SJCRH30 (cell line): ENCODE measurements at regions not wholly inside any gene's neighbourhood (a gene's known extent, or its start where the extent isn't known, plus 50 kb on each side); places are given as distances from the start of the nearest gene placed in this dataset.
"Not testable (repeated sequence)": the region's sequence is repeated elsewhere in the genome, so short reads cannot be mapped to it uniquely, and the experiment has no call there.

Source experiments
- DNase-seq, 2 experiments: peaks; one replicate each; pipeline ENCODE4 v3.0.0-alpha.2; 2015 to 2020
- H3K27ac ChIP-seq: fragments of 250-450 bp; sonication (Bioruptor Pico); 2 replicates; pipeline ENCODE4 v1.5.1; 2020; ENCODE audit warnings: mild to moderate bottlenecking, moderate library complexity
- H3K27me3 ChIP-seq: fragments of 250-450 bp; sonication (Bioruptor Pico); 2 replicates; pipeline ENCODE4 v1.5.1; 2020; ENCODE audit warnings: mild to moderate bottlenecking, moderate library complexity
- H3K36me3 ChIP-seq: fragments of 250-450 bp; sonication (Bioruptor Pico); 2 replicates; pipeline ENCODE4 v1.5.1; 2020; ENCODE audit warnings: mild to moderate bottlenecking, moderate library complexity
- H3K4me1 ChIP-seq: fragments of 250-450 bp; sonication (Bioruptor Pico); 2 replicates; pipeline ENCODE4 v1.5.1; 2020; ENCODE audit warnings: mild to moderate bottlenecking, moderate library complexity
- H3K4me3 ChIP-seq: fragments of 250-450 bp; sonication (Bioruptor Pico); 2 replicates; pipeline ENCODE4 v1.5.1; 2020; ENCODE audit warnings: mild to moderate bottlenecking, moderate library complexity
- H3K9me3 ChIP-seq: fragments of 250-450 bp; sonication (Bioruptor Pico); replicated peaks from 2 replicates; pipeline ENCODE4 v1.5.1; 2020; ENCODE audit warnings: mild to moderate bottlenecking, moderate library complexity

DNA sequence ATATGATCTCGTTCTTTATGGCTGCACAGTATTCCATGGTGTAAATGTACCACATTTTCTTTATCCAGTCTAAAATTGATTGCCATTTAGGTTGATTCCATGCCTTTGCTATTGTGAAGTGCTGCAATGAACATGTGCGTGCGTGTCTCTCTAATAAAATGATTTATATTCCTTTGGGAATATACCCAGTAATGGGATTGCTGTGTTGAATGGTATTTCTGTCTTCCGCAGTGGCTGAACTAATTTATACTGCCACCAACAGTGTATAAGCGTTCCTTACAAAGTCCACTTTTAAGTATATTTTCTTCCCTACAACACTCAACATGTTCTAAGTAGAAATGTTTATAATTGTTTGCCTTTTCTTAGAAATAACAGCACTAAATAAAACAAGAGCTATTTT is 521.9 kb downstream of the DTWD2 start:
- H3K36me3 ChIP-seq, result no peaks in the 10 kb centered on the region
- H3K27ac ChIP-seq, result no peak overlapping the region
- no peaks in the 10 kb centered on the region for H3K27me3 ChIP-seq

DNA sequence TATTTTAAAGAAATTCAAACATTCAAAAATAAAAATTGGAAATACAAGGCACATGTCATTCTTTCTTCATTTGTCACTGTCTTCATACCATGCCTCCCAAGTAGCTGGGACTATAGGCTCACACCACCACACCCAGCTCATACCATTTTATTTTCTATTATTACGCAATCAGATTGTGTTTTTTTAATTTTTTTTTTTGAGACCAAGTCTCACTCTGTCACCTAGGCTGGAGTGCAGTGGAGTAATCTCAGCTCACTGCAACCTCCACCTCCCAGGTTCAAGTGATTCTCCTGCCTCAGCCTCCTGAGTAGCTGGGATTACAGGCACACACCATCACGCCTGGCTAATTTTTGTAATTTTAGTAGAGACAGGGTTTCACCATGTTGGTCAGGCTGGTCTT is 526.1 kb downstream of the DTWD2 start:
- not testable (repeated sequence) for H3K4me1 ChIP-seq, H3K27me3 ChIP-seq, H3K9me3 ChIP-seq, H3K36me3 ChIP-seq, DNase-seq, H3K27ac ChIP-seq, H3K4me3 ChIP-seq

More for the DNA sequence above, 521.9 kb downstream of the DTWD2 start:
- no peaks in the 10 kb centered on the region for H3K9me3 ChIP-seq
- no peak overlapping the region for H3K4me3 ChIP-seq
- DNase-seq, result no peak
- no peaks in the 10 kb centered on the region for H3K4me1 ChIP-seq

DNA sequence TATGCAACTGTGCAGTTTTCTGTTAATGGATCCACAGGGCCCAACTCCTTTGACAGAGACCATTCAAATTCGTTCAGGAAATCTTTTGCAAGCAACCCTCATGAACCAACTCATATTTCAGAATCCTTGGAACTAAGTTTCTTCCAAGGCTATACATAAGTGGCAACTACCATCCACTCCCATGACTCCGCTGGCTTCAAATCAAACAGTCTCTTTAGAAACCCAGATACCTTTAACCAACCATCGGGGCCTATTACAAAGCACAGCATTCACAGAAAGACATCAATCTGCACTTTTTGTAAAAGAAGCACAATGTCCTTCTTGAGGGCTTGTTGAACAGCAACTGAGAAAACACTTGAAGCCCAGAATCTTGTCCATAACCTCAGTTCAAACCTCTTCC is 526.9 kb downstream of the DTWD2 start:
- Histone ChIP-seq H3K27ac (no peak overlapping the region), H3K4me3 (no peak overlapping the region), H3K4me1 (no peaks in the 10 kb centered on the region), H3K9me3 (no peaks in the 10 kb centered on the region), H3K27me3 (no peaks in the 10 kb centered on the region), H3K36me3 (no peaks in the 10 kb centered on the region)
- DNase-seq, result no peak

DNA sequence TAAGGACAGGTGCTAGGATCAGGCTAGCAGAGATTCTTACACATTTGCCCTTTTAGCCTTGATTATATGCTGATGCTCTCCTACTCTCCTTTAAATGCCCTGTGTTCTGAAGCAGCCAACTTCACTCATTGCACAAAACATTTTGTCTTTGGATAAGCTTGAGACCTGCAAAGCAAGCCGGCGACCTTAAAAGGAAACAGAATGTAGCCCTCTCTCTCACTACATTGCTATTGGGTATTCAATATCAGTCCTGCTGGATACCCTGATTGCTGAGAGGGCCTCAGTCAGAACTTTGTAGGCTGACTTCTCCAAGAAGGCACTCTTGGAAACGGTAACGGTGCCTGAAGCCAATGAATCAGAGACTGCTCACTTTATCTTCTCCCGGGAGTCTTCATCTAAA is 528.9 kb downstream of the DTWD2 start:
- Histone ChIP-seq H3K4me1 (no peaks in the 10 kb centered on the region), H3K4me3 (no peak overlapping the region), H3K36me3 (no peaks in the 10 kb centered on the region), H3K27me3 (no peaks in the 10 kb centered on the region), H3K27ac (no peak overlapping the region), H3K9me3 (no peaks in the 10 kb centered on the region)
- no peak for DNase-seq

DNA sequence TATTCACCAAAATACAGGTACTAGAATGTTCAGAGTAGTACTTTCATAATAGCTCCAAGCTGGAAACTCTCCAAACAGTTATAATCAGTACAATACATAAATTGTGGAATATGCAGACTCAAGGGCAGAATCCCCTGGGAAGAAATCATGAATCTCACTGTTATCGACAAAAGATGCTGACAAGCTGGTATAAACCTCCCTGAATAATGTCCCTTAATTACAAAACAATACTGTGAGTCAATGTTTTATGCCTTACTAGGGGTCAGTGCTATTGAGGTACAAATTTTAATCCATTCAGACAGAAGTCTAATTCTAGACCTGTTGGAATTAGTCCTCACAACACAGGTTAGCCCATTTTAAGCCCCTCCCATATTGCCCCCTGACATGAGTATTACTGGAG is 532.3 kb downstream of the DTWD2 start:
- Histone ChIP-seq H3K9me3 (peaks cover 2% of the 10 kb centered on the region; the same call in 1 of the 2 replicates), H3K4me1 (no peaks in the 10 kb centered on the region), H3K27ac (no peak overlapping the region), H3K4me3 (no peak overlapping the region), H3K27me3 (no peaks in the 10 kb centered on the region), H3K36me3 (no peaks in the 10 kb centered on the region)
- no peak for DNase-seq

DNA sequence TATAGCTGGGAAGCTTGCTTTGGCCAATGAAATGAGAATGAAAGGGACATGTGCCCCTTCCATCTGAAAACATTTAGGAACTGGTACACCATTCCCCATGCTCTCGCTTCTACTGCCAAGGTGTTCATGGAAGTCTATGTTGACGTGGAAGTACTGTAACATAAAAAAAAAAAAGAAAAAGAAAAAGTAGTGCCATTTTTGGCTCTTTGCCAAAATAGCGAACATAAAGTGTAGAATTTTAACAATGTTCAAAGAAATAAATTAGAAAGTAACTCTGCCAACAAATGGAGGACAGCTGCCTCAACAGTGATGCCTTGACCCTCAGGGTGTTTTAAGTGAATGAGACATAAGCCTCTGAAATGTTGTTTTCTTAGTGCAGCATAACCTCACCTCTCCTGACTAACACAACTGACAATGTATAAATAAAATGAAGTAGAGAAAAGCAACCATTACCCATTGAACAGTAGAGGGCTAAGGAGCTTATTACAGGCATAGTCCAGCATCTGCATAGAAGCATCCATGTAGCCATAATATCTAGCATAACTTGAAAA is 536.6 kb downstream of the DTWD2 start:
- no peaks in the 10 kb centered on the region for H3K4me1 ChIP-seq
- H3K27me3 ChIP-seq, result no peaks in the 10 kb centered on the region
- no peak overlapping the region for H3K4me3 ChIP-seq
- H3K36me3 ChIP-seq, result no peaks in the 10 kb centered on the region
- DNase-seq, result no peak
- no peak overlapping the region for H3K27ac ChIP-seq
- peaks cover 2% of the 10 kb centered on the region; the same call in 1 of the 2 replicates for H3K9me3 ChIP-seq

DNA sequence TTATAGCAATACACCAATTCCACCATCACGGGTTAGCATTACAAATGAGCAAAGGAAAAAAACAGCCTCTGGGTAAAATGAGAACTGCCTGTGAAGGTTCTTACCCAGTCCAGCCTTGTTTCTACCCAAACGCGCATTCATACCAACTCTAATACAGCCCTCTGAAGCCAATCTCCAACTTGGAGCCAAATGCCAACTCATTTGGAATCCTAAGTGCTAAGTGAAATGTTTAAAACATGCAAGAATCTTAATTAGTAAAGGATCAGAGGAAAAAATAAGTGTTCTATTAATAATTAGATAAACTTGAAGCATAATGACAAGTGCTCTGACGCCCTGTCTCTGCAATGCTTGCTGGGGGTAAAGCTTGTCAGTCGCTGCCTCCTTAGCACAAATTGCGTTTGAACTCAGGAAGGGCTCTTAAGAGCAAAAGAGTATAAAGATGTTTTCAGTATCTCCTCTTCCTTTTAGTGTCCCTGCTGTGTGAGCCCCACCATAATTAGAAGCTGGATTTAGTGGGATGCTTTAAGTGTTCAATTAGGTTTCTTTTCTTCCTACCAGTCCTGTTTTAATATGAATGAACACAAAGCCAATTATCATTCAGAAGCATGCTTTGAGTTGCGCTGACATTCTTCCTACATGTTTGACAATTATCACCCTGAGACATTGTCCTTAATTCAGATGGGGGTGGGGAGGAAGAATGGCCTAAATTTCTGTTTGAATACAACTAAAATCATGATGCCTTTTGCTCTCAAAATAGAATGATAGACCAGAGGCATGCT is 537.6 kb downstream of the DTWD2 start:
- H3K4me3 ChIP-seq, result no peak overlapping the region
- DNase-seq, result no peak
- H3K27me3 ChIP-seq, result no peaks in the 10 kb centered on the region
- no peaks in the 10 kb centered on the region for H3K4me1 ChIP-seq
- H3K9me3 ChIP-seq, result peaks cover 2% of the 10 kb centered on the region; the same call in 1 of the 2 replicates
- no peaks in the 10 kb centered on the region for H3K36me3 ChIP-seq
- H3K27ac ChIP-seq, result no peak overlapping the region

DNA sequence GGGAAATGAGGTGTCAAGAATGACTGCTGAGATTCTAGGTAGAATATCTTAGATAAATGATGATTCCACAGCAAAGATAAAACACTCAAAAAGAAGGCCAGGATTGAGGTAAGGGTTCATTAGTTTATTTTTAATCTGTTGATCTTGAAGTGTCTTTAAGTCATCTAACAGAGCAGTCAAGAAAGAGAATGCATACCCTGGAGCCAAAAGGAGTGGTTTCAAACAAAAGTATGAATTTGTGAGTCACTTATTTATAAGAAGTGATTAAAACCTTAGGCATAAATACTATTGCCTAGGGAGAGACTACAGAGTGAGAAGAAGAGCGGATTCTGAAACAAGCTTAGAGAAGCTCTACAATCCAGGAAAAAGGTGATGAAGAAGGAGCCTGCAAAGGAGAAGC is 541.0 kb downstream of the DTWD2 start:
- Histone ChIP-seq H3K9me3 (peaks cover 2% of the 10 kb centered on the region; the same call in 1 of the 2 replicates), H3K27me3 (no peaks in the 10 kb centered on the region), H3K36me3 (no peaks in the 10 kb centered on the region), H3K27ac (no peak overlapping the region), H3K4me1 (no peaks in the 10 kb centered on the region), H3K4me3 (no peak overlapping the region)
- no peak for DNase-seq

DNA sequence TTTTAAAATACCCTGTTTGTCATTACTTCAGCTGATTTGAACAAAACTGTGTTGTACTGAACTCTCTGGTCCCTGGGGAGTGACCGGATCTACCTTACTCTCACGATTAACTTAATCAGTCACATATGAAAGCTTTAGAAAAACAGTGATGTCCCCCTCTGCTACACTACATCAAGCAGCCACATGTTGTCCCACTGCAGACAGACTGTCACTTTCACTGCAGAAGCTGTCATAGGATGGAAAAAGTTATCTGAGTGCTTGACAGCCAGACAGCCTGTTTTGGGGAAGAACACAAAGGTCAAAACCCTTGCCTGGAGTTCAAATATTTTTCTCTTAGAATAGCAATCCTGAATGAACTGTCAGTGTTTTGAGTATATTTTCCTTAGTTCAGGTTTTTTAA is 546.4 kb downstream of the DTWD2 start:
- Histone ChIP-seq H3K27ac (no peak overlapping the region), H3K9me3 (no peaks in the 10 kb centered on the region; the same call in 1 of the 2 replicates), H3K4me1 (no peaks in the 10 kb centered on the region), H3K4me3 (no peak overlapping the region), H3K27me3 (no peaks in the 10 kb centered on the region), H3K36me3 (no peaks in the 10 kb centered on the region)
- no peak for DNase-seq

DNA sequence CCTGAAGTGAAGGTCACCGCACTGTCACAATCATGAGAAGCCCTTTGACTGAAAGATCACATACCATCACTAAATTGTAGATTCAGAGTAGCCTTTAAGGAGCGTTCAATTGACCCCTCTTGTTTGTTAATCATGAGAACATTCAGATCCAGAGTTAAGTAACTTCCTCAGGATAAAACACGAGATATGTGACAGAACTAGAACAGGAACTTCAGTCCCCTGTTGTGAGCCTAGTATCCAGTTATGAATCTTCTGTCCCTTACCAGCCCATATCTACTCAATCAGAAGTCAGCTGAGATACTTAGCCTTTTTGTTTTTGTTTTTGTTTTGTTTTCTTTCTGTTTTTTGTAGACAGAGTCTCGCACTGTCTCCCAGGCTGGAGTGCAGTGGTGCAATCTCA is 547.3 kb downstream of the DTWD2 start:
- Histone ChIP-seq H3K36me3 (no peaks in the 10 kb centered on the region), H3K9me3 (no peaks in the 10 kb centered on the region; the same call in 1 of the 2 replicates), H3K27me3 (no peaks in the 10 kb centered on the region), H3K27ac (no peak overlapping the region), H3K4me3 (no peak overlapping the region), H3K4me1 (no peaks in the 10 kb centered on the region)
- DNase-seq, result no peak

DNA sequence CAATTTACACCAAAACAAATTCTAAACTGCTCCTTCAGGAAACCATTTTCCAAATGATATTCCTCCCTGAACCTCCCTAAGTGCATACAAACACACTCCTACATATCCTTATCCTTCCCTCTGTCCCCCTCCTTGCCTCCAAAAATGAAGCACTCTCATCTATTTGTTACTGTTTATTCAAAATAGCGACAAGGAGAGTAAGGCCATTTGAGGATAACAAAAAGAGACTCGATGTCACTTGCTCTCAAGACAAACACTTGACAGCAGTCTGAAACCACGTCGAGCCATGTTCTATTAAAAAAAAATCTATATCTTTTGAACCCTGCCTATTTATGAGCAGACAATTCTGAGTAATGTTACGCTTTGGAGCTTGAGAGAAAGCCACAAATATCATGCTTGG is 547.9 kb downstream of the DTWD2 start:
- Histone ChIP-seq H3K36me3 (no peaks in the 10 kb centered on the region), H3K27ac (no peak overlapping the region)

DNA sequence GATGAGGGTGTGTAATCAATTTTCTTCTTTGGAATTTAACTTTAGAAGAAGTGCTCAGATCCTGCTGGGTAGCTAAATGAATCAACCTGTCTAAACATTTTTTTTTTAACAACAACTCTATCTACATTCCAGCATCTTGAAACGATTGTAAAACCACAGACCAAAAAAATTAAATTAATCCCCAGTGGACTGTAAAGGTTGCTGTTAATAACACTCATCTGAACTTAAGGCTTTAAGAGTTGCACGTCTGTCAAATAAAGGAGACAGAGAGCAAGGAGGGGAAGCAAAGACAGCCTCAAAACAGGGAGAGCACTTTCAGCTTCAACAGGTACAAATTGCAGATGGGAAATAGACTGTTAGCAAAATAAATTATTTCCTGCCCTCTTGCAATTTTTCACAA is 548.5 kb downstream of the DTWD2 start:
- no peaks in the 10 kb centered on the region; the same call in 1 of the 2 replicates for H3K9me3 ChIP-seq
- H3K4me3 ChIP-seq, result no peak overlapping the region
- no peak for DNase-seq
- H3K36me3 ChIP-seq, result no peaks in the 10 kb centered on the region
- no peaks in the 10 kb centered on the region for H3K4me1 ChIP-seq
- H3K27ac ChIP-seq, result no peak overlapping the region
- no peaks in the 10 kb centered on the region for H3K27me3 ChIP-seq

More for the DNA sequence above, 547.9 kb downstream of the DTWD2 start:
- Histone ChIP-seq H3K4me1 (no peaks in the 10 kb centered on the region), H3K4me3 (no peak overlapping the region), H3K9me3 (no peaks in the 10 kb centered on the region; the same call in 1 of the 2 replicates), H3K27me3 (no peaks in the 10 kb centered on the region)
- DNase-seq, result no peak

DNA sequence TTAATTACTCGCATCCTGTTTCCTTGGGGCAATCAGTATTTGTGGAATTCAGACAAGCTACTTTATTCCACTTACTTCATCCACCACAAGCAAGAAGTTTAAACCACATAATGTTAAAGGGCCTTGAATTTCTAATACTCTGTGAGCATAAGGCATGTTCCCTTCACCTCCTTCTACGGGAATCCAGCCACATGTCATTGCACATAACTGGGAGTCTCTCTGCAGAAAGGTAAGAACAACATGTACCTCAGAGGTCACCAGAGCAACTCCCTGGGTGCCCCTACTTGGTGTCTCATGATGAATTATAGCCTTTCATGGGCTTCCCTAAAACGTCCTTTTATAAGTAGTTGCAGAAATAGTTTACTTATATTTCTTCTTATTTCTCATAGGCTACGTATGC is 553.2 kb downstream of the DTWD2 start:
- Histone ChIP-seq H3K9me3 (no peaks in the 10 kb centered on the region), H3K27ac (no peak overlapping the region), H3K36me3 (no peaks in the 10 kb centered on the region), H3K27me3 (no peaks in the 10 kb centered on the region; the same call in 1 of the 2 replicates), H3K4me1 (no peaks in the 10 kb centered on the region), H3K4me3 (no peak overlapping the region)
- no peak for DNase-seq

DNA sequence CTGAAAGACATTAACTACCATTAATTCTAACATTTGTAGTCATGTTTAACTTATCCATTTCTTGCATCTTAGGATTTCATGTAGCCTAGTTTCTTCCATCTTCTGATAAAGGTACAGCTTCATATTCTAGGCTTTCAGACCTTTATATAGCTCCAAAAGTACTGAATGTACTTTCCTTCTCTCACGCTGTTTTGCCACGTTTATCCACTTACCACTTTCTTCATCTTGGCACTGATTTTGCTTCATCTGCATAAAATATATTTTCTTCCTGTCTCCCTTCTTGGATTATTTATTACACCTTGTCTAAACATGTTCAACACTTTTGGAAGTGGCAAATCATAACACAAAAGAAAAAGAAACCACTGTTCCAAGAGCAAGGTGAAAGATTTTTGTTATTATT is 553.8 kb downstream of the DTWD2 start:
- no peak overlapping the region for H3K4me3 ChIP-seq
- DNase-seq, result no peak
- H3K9me3 ChIP-seq, result no peaks in the 10 kb centered on the region

DNA sequence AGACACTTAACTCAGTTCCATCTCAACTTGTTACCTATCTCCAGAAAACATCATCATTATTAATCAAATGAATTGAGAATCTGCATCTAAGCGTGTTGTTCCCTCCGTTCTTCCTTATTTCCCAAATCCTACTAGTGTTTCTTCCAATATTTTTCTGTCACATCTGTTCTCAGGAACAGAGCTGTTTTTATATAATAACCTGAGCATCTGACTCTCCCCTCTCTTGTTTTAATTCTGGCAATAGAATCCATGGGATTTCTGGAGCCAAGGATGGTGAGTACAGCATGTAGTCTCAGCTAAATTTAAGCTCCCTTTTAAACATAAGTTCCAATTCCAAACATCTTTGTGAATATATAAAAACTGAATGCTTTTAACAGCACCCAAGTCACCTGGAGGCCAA is 558.3 kb downstream of the DTWD2 start:
- H3K27ac ChIP-seq, result no peak overlapping the region
- H3K36me3 ChIP-seq, result no peaks in the 10 kb centered on the region
- H3K4me1 ChIP-seq, result no peaks in the 10 kb centered on the region
- peaks cover 5% of the 10 kb centered on the region; the same call in 1 of the 2 replicates for H3K9me3 ChIP-seq
- DNase-seq, result no peak
- no peaks in the 10 kb centered on the region; the same call in 1 of the 2 replicates for H3K27me3 ChIP-seq
- H3K4me3 ChIP-seq, result no peak overlapping the region

More for the DNA sequence above, 553.8 kb downstream of the DTWD2 start:
- Histone ChIP-seq H3K27ac (no peak overlapping the region), H3K36me3 (no peaks in the 10 kb centered on the region), H3K4me1 (no peaks in the 10 kb centered on the region), H3K27me3 (no peaks in the 10 kb centered on the region; the same call in 1 of the 2 replicates)
